GM12878 (cell line): ENCODE measurements at regions not wholly inside any gene's neighbourhood (a gene's known extent, or its start where the extent isn't known, plus 50 kb on each side); places are given as distances from the start of the nearest gene placed in this dataset.

ENCODE experiments used
- ATAC-seq: fragments of 200-7000 bp; cut with Tn5 transposase; 3 replicates; pipeline ENCODE4 v1.9.1; 2020; ENCODE audit warnings: mild to moderate bottlenecking, moderate library complexity
- BruUV-seq: library from RNA; stranded (reverse); fragments of 400-500 nt; replicated peaks from 2 replicates; lab custom pipeline; 2021; lab: Mats Ljungman, UMichigan
- CTCF ChIA-PET: fragments of 300-600 bp; sonication (Branson Sonifier 250); formaldehyde crosslinking; extraction: SDS; loops from one replicate; lab custom pipeline; 2021; ENCODE audit warnings: inconsistent platforms; lab: Yijun Ruan, JAX
- POLR2A ChIA-PET: fragments of 350-600 bp; formaldehyde crosslinking; extraction: SDS; loops from one replicate; lab custom pipeline; 2021; ENCODE audit warnings: inconsistent platforms; lab: Charles Lee
- RAD21 ChIA-PET: fragments of 300-600 bp; sonication (Branson Sonifier 250); formaldehyde crosslinking; loops from one replicate; lab custom pipeline; 2023; ENCODE audit warnings: antibody characterized with exemption; ENCODE audit not compliant: unreplicated experiment; lab: Charles Lee
- SMC1A ChIA-PET: fragments of 300-600 bp; sonication (Branson Sonifier 250); formaldehyde crosslinking; loops from one replicate; lab custom pipeline; 2023; ENCODE audit not compliant: unreplicated experiment, uncharacterized antibody; lab: Charles Lee
- DNase-seq: peaks from one replicate; pipeline ENCODE4 v3.0.0-alpha.2; 2011; ENCODE audit warnings: low read depth, low spot score
- FAIRE-seq: peaks from 3 replicates; lab custom pipeline; 2011; peaks lifted over from hg19 to GRCh38; lab: Jason Lieb, UNC
- H2AFZ ChIP-seq: 2 replicates; pipeline ENCODE4 v1.6.0; 2011; ENCODE audit warnings: low read depth, low read length, control low read depth; ENCODE audit not compliant: control insufficient read depth
- H3K27ac ChIP-seq: 2 replicates; pipeline ENCODE4 v1.5.1; 2011; ENCODE audit warnings: control low read depth; ENCODE audit not compliant: control insufficient read depth, insufficient read depth
- H3K27me3 ChIP-seq, 2 experiments: replicated peaks in 1 of 2; 2 replicates each; pipeline versions ENCODE4 v1.6.0 to v1.6.1; 2011; ENCODE audit warnings: low read length in 1 of 2; ENCODE audit not compliant: control insufficient read depth in 2 of 2, insufficient read depth in 2 of 2
- H3K36me3 ChIP-seq, 2 experiments: 2 replicates each; pipeline ENCODE4 v1.5.1; 2011; ENCODE audit warnings: low read length in 1 of 2; ENCODE audit not compliant: control insufficient read depth in 2 of 2, insufficient read depth in 2 of 2
- H3K4me1 ChIP-seq: 2 replicates; pipeline ENCODE4 v1.6.1; 2011; ENCODE audit warnings: mild to moderate bottlenecking, low read length, moderate library complexity, mixed read lengths; ENCODE audit not compliant: control insufficient read depth, insufficient read depth
- H3K4me2 ChIP-seq: 2 replicates; pipeline ENCODE4 v1.6.0; 2011; ENCODE audit warnings: control low read depth; ENCODE audit not compliant: control insufficient read depth, insufficient read depth
- H3K4me3 ChIP-seq: fragments of 200-600 bp; sonication (generic); 2 replicates; pipeline ENCODE4 v1.5.1; 2016
- H3K79me2 ChIP-seq: 2 replicates; pipeline ENCODE4 v1.6.0; 2011; ENCODE audit warnings: low read length; ENCODE audit not compliant: control insufficient read depth, insufficient read depth
- H3K9ac ChIP-seq: 2 replicates; pipeline ENCODE4 v1.8.0; 2011; ENCODE audit warnings: low read length, control low read depth, mixed read lengths; ENCODE audit not compliant: control insufficient read depth, insufficient read depth
- H3K9me3 ChIP-seq: replicated peaks from 3 replicates; pipeline ENCODE4 v1.5.1; 2011; ENCODE audit warnings: mild to moderate bottlenecking, low read length; ENCODE audit not compliant: control insufficient read depth, insufficient read depth
- H4K20me1 ChIP-seq: 2 replicates; pipeline ENCODE4 v1.6.0; 2011; ENCODE audit not compliant: control insufficient read depth, insufficient read depth
- BRCA1 ChIP-seq: IDR thresholded peaks from 2 replicates; pipeline ENCODE4 v1.6.1; 2011; ENCODE audit warnings: low read depth, low read length, improper control_type of control experiment
- CHD4 ChIP-seq: fragments of 200-600 bp; sonication (generic); IDR thresholded peaks from 2 replicates; pipeline ENCODE4 v1.6.1; 2016; ENCODE audit warnings: mild to moderate bottlenecking
- IRF5 ChIP-seq: fragments of 450-650 bp; IDR thresholded peaks from 2 replicates; pipeline ENCODE4 v1.6.1; 2017; ENCODE audit warnings: borderline replicate concordance
- JUNB ChIP-seq: IDR thresholded peaks from 2 replicates; pipeline ENCODE4 v1.6.1; 2016; ENCODE audit warnings: antibody characterized with exemption, mild to moderate bottlenecking
- PAX5 ChIP-seq: IDR thresholded peaks from 2 replicates; pipeline ENCODE4 v1.6.1; 2011; ENCODE audit warnings: low read depth, low read length, borderline replicate concordance
- RELA ChIP-seq: fragments of 450-650 bp; IDR thresholded peaks from 2 replicates; pipeline ENCODE4 v1.8.0; 2014; ENCODE audit warnings: borderline replicate concordance; ENCODE audit not compliant: partially characterized antibody
- SMAD1 ChIP-seq: fragments of 450-650 bp; IDR thresholded peaks from 2 replicates; pipeline ENCODE4 v1.6.1; 2018; ENCODE audit warnings: mild to moderate bottlenecking, low read depth; ENCODE audit not compliant: partially characterized antibody
- WGBS: methylation state at CpG from one replicate; pipeline ENCODE4 v1.1.6; 2016; ENCODE audit warnings: low lambda C conversion rate; ENCODE audit not compliant: insufficient replicate concordance, insufficient coverage; ENCODE audit errors: missing lambda C conversion rate; 5-methylcytosine and 5-hydroxymethylcytosine counted together
- in situ Hi-C: fragments of 300-500 bp; cut with MboI; formaldehyde crosslinking; loops from 9 replicates; pipeline ENCODE4 v1.14.3; 2018; ENCODE audit warnings: mixed read lengths
- intact Hi-C: fragments of 100-400 bp; cut with micrococcal nuclease; formaldehyde crosslinking; loops from one replicate; pipeline ENCODE4 v1.14.2; 2022; ENCODE audit not compliant: unreplicated experiment
- TF ChIP-seq, protein P1 (sequence below): fragments of 450-650 bp; IDR thresholded peaks from 2 replicates; pipeline ENCODE4 v1.6.1; 2017; ENCODE audit warnings: mild to moderate bottlenecking
- TF ChIP-seq, protein P2 (sequence below): fragments of 450-650 bp; IDR thresholded peaks from 2 replicates; pipeline ENCODE4 v1.6.1; 2018; ENCODE audit warnings: borderline replicate concordance, mild to moderate bottlenecking; ENCODE audit not compliant: partially characterized antibody
- TF ChIP-seq, protein P3 (sequence below): fragments of 450-650 bp; IDR thresholded peaks from 2 replicates; pipeline ENCODE4 v1.6.1; 2017; ENCODE audit warnings: antibody characterized with exemption, mild to moderate bottlenecking, moderate library complexity
- TF ChIP-seq, protein P4 (sequence below): fragments of 450-650 bp; formaldehyde crosslinking; IDR thresholded peaks from 2 replicates; pipeline ENCODE4 v1.4.0; 2020; ENCODE audit warnings: mild to moderate bottlenecking, moderate library complexity

GRCh38 chr6:131443514-131443913, 129.5 kb upstream of the ARG1 start:
- 39% methylated on average over 3 of the region's 3 CpGs for WGBS
- CTCF ChIA-PET, result no interaction called here
- Histone ChIP-seq H4K20me1 (no peaks in the 10 kb centered on the region), H3K79me2 (no peaks in the 10 kb centered on the region), H3K9me3 (no peaks in the 10 kb centered on the region), H3K4me3 (no peak overlapping the region), H3K27ac (no peak overlapping the region), H3K4me2 (no peak overlapping the region), H3K4me1 (no peaks in the 10 kb centered on the region), H2AFZ (no peak overlapping the region), H3K9ac (no peak overlapping the region), H3K36me3 (no peaks in the 10 kb centered on the region), H3K27me3 (no peaks in the 10 kb centered on the region)
- no peak for ATAC-seq
- intact Hi-C loops, result no loop called here
- POLR2A ChIA-PET, result no interaction called here
- no peak for FAIRE-seq
- SMC1A ChIA-PET, result no interaction called here
- RAD21 ChIA-PET, result no interaction called here
- no TSS peak for BruUV-seq
- in situ Hi-C loops, result no loop called here
- DNase-seq, result no peak
- TF ChIP-seq CHD4 (no peak), SMAD1 (no peak), PAX5 (no peak), BRCA1 (no peak), RELA (no peak), IRF5 (no peak), JUNB (no peak)
- TF ChIP-seq, protein P1, sequence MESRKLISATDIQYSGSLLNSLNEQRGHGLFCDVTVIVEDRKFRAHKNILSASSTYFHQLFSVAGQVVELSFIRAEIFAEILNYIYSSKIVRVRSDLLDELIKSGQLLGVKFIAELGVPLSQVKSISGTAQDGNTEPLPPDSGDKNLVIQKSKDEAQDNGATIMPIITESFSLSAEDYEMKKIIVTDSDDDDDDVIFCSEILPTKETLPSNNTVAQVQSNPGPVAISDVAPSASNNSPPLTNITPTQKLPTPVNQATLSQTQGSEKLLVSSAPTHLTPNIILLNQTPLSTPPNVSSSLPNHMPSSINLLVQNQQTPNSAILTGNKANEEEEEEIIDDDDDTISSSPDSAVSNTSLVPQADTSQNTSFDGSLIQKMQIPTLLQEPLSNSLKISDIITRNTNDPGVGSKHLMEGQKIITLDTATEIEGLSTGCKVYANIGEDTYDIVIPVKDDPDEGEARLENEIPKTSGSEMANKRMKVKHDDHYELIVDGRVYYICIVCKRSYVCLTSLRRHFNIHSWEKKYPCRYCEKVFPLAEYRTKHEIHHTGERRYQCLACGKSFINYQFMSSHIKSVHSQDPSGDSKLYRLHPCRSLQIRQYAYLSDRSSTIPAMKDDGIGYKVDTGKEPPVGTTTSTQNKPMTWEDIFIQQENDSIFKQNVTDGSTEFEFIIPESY, result no peak
- TF ChIP-seq, protein P2, sequence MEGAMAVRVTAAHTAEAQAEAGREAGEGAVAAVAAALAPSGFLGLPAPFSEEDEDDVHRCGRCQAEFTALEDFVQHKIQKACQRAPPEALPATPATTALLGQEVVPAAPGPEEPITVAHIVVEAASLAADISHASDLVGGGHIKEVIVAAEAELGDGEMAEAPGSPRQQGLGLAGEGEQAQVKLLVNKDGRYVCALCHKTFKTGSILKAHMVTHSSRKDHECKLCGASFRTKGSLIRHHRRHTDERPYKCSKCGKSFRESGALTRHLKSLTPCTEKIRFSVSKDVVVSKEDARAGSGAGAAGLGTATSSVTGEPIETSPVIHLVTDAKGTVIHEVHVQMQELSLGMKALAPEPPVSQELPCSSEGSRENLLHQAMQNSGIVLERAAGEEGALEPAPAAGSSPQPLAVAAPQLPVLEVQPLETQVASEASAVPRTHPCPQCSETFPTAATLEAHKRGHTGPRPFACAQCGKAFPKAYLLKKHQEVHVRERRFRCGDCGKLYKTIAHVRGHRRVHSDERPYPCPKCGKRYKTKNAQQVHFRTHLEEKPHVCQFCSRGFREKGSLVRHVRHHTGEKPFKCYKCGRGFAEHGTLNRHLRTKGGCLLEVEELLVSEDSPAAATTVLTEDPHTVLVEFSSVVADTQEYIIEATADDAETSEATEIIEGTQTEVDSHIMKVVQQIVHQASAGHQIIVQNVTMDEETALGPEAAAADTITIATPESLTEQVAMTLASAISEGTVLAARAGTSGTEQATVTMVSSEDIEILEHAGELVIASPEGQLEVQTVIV, result no peak
- TF ChIP-seq, protein P3, sequence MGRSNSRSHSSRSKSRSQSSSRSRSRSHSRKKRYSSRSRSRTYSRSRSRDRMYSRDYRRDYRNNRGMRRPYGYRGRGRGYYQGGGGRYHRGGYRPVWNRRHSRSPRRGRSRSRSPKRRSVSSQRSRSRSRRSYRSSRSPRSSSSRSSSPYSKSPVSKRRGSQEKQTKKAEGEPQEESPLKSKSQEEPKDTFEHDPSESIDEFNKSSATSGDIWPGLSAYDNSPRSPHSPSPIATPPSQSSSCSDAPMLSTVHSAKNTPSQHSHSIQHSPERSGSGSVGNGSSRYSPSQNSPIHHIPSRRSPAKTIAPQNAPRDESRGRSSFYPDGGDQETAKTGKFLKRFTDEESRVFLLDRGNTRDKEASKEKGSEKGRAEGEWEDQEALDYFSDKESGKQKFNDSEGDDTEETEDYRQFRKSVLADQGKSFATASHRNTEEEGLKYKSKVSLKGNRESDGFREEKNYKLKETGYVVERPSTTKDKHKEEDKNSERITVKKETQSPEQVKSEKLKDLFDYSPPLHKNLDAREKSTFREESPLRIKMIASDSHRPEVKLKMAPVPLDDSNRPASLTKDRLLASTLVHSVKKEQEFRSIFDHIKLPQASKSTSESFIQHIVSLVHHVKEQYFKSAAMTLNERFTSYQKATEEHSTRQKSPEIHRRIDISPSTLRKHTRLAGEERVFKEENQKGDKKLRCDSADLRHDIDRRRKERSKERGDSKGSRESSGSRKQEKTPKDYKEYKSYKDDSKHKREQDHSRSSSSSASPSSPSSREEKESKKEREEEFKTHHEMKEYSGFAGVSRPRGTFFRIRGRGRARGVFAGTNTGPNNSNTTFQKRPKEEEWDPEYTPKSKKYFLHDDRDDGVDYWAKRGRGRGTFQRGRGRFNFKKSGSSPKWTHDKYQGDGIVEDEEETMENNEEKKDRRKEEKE, result no peak
- TF ChIP-seq, protein P4, sequence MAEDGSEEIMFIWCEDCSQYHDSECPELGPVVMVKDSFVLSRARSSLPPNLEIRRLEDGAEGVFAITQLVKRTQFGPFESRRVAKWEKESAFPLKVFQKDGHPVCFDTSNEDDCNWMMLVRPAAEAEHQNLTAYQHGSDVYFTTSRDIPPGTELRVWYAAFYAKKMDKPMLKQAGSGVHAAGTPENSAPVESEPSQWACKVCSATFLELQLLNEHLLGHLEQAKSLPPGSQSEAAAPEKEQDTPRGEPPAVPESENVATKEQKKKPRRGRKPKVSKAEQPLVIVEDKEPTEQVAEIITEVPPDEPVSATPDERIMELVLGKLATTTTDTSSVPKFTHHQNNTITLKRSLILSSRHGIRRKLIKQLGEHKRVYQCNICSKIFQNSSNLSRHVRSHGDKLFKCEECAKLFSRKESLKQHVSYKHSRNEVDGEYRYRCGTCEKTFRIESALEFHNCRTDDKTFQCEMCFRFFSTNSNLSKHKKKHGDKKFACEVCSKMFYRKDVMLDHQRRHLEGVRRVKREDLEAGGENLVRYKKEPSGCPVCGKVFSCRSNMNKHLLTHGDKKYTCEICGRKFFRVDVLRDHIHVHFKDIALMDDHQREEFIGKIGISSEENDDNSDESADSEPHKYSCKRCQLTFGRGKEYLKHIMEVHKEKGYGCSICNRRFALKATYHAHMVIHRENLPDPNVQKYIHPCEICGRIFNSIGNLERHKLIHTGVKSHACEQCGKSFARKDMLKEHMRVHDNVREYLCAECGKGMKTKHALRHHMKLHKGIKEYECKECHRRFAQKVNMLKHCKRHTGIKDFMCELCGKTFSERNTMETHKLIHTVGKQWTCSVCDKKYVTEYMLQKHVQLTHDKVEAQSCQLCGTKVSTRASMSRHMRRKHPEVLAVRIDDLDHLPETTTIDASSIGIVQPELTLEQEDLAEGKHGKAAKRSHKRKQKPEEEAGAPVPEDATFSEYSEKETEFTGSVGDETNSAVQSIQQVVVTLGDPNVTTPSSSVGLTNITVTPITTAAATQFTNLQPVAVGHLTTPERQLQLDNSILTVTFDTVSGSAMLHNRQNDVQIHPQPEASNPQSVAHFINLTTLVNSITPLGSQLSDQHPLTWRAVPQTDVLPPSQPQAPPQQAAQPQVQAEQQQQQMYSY (CRISPR knock-in tag), result no peak
